HFF-Myc (cell line): ENCODE measurements at regions not wholly inside any gene's neighbourhood (a gene's known extent, or its start where the extent isn't known, plus 50 kb on each side); places are given as distances from the start of the nearest gene placed in this dataset.
A peak's percentile ranks its signal among the peaks of the same experiment; 100 is the strongest.

Source experiments
- DNase-seq: peaks from one replicate; pipeline ENCODE4 v3.0.0-alpha.2; 2011; ENCODE audit warnings: low read depth; ENCODE audit errors: extremely low read depth
- H3K4me3 ChIP-seq: replicated peaks from 2 replicates; pipeline ENCODE4 v1.5.1; 2011; ENCODE audit warnings: low read depth, mild to moderate bottlenecking, control low read depth, low read length
- CTCF ChIP-seq: IDR thresholded peaks from 2 replicates; pipeline ENCODE4 v1.5.1; 2012; ENCODE audit warnings: mild to moderate bottlenecking, low read depth, low read length, control low read depth; ENCODE audit errors: missing control alignments

- peak; percentile 33 for TF ChIP-seq CTCF
- DNase-seq = no peak
- H3K4me3 ChIP-seq = no peak overlapping the region
Measured at GRCh38 chr1:83545066-83545862, 453.7 kb downstream of the TTLL7 start.

- no peak for DNase-seq
- H3K4me3 ChIP-seq = no peak overlapping the region
- TF ChIP-seq CTCF = no peak
Measured at GRCh38 chr1:83543222-83543973, 455.5 kb downstream of the TTLL7 start.

GRCh38 chr1:83531521-83532309 is 467.2 kb downstream of the TTLL7 start:
- H3K4me3 ChIP-seq = no peak overlapping the region
- no peak for TF ChIP-seq CTCF
- DNase-seq = no peak

- DNase-seq = no peak
- H3K4me3 ChIP-seq = no peak overlapping the region
- no peak for TF ChIP-seq CTCF
Measured at GRCh38 chr1:83530506-83530905, 468.4 kb downstream of the TTLL7 start.

GRCh38 chr1:83527987-83528386 is 470.9 kb downstream of the TTLL7 start:
- DNase-seq = no peak
- TF ChIP-seq CTCF = no peak
- H3K4me3 ChIP-seq = no peak overlapping the region

- DNase-seq = no peak
- no peak for TF ChIP-seq CTCF
Measured at GRCh38 chr1:83520797-83521196, 478.1 kb downstream of the TTLL7 start.

More at GRCh38 chr1:83520797-83521196, 478.1 kb downstream of the TTLL7 start:
- no peak overlapping the region for H3K4me3 ChIP-seq
